Heart left ventricle (tissue), 13 donors: ENCODE measurements at regions not wholly inside any gene's neighbourhood (a gene's known extent, or its start where the extent isn't known, plus 50 kb on each side); places are given as distances from the start of the nearest gene placed in this dataset.

Source experiments
- POLR2A ChIP-seq, 2 donors: fragments of 450-650 bp; IDR thresholded peaks; one replicate each; pipeline ENCODE4 v1.6.1; 2017; ENCODE audit warnings: antibody characterized with exemption in 2 of 2, mild to moderate bottlenecking in 2 of 2, moderate library complexity in 2 of 2
- TF ChIP-seq, protein P1 (sequence below), 12 donors: fragments of 200-600 bp; sonication (generic) in 4 of 12; IDR thresholded peaks; one replicate each; pipeline versions ENCODE4 v1.5.0 to v1.8.0; 2018 to 2022; ENCODE audit warnings: antibody characterized with exemption in 12 of 12, mild to moderate bottlenecking in 5 of 12
- donor health status: ischemic (EF 13 %, LVEDD 7.1; RV severe dilation, severe dysfunction).
- donor health status: DM: no; HTN: yes; CAD: no.
- donor health status: DM: no; HTN: no; CAD: no.
- donor health status: ischemic (EF 25% LVEDD 6.9; RV normal size, moderate dysfunction).
- donor health status: ischemic (EF 25% LVEDD 5.7; RV mildly dilated, moderate dysfunction).
- donor health status: ischemic (EF 35%, LVEDD 5.7; RV mildly dilated, moderate dysfunction).
- donor health status: nonischemic (EF 11% LVEDD 7.7; RV severe dilation, severe dysfunction).
- donor health status: DM: yes; HTN: yes; CAD: no.
- donor health status: PGD.
- donor health status: ischemic (EF 29% LVEDD 5.4; RV normal size, mild dysfunction).
- donor health status: nonischemic (EF 23%, LVEDD 6.1; RV moderate dilation, normal function).

DNA sequence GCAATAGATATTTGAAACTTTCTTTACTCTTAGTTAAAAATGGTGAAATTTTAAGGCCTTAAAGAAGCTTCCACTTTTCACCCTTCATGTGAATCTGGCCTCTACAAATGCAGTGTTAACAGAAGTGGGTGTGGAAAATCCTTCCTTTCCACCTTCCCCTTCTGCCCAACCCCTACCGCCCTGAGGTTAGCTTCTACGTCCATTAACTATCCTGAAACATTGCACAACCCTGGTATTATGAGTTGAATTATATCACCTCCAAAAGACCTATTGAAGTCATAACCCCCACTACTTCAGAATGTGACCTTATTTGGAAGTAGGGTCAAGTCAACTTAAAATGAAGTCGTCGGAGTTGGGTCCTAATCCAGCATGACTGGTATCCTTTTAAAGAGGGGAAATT, 80.8 kb upstream of the ACSL3 start:
- TF ChIP-seq, protein P1, sequence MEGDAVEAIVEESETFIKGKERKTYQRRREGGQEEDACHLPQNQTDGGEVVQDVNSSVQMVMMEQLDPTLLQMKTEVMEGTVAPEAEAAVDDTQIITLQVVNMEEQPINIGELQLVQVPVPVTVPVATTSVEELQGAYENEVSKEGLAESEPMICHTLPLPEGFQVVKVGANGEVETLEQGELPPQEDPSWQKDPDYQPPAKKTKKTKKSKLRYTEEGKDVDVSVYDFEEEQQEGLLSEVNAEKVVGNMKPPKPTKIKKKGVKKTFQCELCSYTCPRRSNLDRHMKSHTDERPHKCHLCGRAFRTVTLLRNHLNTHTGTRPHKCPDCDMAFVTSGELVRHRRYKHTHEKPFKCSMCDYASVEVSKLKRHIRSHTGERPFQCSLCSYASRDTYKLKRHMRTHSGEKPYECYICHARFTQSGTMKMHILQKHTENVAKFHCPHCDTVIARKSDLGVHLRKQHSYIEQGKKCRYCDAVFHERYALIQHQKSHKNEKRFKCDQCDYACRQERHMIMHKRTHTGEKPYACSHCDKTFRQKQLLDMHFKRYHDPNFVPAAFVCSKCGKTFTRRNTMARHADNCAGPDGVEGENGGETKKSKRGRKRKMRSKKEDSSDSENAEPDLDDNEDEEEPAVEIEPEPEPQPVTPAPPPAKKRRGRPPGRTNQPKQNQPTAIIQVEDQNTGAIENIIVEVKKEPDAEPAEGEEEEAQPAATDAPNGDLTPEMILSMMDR (IDR thresholded peaks at IDR 0.05), result no peak
- no peak for TF ChIP-seq POLR2A (IDR thresholded peaks at IDR 0.05)
